ENCODE measurements at regions not wholly inside any gene's neighbourhood (a gene's known extent, or its start where the extent isn't known, plus 50 kb on each side); places are given as distances from the start of the nearest gene placed in this dataset.
"Not testable (repeated sequence)": the region's sequence is repeated elsewhere in the genome, so short reads cannot be mapped to it uniquely, and the experiment has no call there.

DNA sequence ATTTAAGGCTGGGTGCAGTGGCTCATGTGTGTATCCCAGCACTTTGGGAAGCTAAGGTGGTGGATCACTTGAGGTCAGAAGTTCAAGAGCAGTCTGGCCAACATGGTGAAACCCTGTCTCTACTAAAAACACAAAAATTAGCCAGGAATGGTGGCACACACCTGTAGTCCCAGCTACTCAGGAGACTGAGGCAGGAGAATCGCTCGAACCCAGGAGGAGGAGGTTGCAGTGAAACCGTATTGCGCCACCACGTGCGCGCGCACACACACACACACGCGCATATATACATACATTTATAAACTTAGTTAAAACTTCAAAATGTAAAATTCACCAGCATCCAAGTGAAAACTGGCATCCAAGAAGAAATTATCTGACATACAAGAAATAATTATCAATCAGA, 753.7 kb upstream of the SLITRK5 start:
- not testable (repeated sequence) for TF ChIP-seq TAF1 (IDR thresholded peaks at IDR 0.05; ENCODE audit: borderline replicate concordance, low read depth, low read length); POLR2AphosphoS5 (IDR thresholded peaks at IDR 0.05; ENCODE audit: low read depth, low read length)
